MV-4-11 (cell line): ENCODE measurements at regions not wholly inside any gene's neighbourhood (a gene's known extent, or its start where the extent isn't known, plus 50 kb on each side); places are given as distances from the start of the nearest gene placed in this dataset.
"Not testable (repeated sequence)": the region's sequence is repeated elsewhere in the genome, so short reads cannot be mapped to it uniquely, and the experiment has no call there.

Experiments
- DNase-seq: peaks from one replicate; lab custom pipeline; 2025; lab: John Stamatoyannopoulos, UW

DNA sequence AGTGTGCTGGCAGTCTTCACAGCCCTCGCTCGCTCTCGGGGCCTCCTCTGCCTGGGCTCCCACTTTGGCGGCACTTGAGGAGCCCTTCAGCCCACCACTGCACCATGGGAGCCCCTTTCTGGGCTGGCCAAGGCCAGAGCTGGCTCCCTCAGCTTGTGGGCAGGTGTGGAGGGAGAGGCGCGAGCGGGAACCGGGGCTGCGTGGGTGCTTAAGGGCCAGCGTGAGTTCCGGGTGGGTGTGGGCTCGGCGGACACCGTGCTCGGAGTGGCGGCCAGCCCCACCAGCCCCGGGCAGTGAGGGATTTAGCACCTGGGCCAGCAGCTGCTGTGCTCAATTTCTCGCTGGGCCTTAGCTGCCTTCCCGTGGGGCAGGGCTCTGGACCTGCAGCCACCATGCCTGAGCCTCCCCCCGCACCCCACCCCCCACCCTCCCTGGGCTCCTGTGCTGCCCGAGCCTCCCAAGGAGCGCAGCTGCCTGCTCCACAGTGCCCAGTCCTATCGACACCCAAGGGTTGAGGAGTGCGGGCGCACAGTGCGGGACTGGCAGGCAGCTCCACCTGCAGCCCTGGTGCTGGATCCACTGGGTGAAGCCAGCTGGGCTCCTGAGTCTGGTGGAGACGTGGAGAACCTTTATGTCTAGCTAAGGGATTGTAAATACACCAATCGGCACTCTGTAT is 684.4 kb upstream of the GOLIM4 start:
- not testable (repeated sequence) for DNase-seq

DNA sequence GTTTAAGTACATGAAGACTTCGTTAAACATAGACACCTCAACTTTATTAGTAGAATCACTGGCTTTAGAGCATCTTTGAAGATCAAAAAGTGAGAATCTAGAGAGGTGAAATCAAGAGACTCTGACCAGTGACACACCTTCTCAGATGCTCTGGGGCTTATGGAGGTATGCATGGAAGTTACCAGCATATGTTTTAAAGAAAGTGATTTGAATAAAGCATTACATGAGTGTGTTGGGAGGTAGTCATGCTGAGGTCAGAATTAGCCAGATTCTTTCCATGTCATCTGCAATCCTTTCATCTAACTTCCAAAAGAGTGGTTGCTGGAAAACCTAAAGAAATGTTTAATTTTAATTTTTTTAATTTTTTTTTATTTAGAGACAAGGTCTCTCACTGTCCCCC is 658.0 kb upstream of the GOLIM4 start:
- DNase-seq: no peak

DNA sequence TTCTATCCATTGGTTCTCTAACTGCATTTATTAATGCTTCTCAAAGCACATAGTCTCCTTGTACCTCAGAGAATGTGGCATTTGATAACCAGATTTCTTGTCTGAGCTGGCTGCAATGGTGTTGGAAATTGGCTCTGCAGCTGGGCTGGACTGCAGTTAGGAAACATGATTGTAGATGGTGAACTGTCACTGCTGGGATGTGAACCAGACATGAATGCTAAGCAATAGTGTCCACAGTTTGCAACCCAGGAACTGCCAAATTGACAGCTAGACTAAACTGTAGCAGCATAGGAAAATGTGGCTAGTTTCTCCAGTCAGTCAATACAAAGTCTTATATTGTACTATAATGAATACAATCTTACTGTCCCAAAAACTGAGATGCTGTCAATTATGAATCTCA is 656.6 kb upstream of the GOLIM4 start:
- DNase-seq: no peak

DNA sequence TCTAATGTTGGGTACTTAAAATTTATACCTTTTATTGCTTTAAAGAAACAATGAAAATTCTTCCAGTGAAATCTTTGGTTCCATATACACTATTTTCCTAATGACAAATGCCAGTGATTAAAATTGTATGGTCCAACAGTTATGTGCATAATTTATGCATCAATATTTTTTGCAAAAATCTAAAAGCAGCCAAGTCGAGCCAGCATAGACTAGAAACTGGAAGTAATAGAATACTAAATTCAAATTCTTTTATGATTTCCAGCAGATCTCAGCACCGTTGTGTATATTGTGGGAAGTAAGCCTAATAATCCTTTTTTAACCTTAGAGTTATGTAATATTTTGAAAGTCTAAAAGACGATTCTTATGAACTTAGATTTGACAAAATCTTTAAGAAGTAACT is 652.0 kb upstream of the GOLIM4 start:
- DNase-seq: no peak

DNA sequence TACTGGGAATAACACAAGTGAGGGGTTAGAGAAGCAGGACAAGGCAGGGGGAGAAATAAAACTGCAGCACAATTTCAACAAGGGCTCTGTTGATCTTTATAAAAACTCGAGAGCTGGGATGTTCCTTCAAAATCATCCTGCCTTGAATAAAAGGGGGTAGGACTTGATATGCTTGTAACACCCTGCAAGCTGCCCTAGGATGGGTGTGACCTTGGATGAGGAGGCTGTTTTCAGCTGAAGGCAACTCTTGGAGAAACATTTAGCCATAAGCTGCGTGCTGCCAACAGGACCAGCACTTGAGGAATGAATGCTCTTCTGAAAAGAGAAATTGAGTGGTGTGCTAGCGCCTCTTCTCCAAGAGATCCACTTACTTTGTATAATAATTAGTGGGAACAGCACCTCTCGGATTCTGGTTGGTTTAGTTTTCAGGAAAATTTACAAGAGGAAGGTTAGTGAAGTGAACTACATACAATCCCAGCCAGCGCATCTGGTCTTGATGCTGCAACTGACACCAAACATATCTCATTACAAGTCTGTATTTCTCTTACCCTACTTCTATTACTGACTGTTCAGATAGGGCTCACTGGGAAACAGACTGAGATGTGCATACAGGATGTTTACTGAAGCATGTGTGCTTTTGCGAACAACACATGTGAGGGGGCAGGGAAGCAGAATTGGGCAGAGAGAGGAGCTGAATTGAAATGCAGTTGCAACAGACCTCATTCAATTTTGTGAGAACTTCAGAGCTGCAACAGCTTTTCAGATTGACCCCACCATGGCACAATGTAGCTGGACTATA is 643.0 kb upstream of the GOLIM4 start:
- DNase-seq: no peak

DNA sequence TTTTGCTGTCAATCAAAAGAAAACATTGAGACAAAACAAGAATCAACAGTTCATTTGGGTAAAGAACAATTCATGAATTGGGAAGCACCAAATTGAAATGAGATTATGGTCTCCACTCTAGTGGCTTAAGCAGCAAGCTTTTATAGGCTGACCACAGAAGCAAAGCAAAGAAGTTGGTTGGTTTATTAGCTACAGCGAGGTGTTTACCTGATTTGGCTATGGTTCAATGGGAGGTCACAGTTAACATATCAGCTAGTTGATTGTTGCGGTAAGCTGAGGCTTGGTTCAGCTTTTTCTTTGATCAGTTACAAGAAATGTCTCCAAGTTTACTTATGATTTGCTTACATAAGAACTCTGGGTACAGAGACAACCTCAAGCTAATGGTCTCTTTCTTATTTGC is 640.5 kb upstream of the GOLIM4 start:
- DNase-seq: no peak

DNA sequence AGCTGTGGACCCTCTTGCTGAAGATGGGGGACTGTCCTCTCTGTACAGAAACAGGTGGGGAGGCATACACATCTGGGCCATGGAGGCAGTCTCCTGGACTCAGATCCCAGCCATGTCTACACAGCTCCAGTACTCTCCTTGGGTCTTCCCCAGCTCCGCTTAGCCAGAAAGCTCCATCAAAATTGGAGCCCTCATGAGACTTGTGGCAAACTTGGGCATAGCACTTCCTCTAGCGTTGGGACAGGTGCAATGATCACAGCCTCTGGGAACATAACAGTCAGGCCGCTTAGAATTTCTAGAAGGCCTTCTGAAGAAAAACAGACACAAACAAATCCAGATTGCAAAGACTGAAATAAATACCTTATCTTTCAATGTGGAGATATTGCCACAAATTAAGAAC is 634.3 kb upstream of the GOLIM4 start:
- DNase-seq: no peak

DNA sequence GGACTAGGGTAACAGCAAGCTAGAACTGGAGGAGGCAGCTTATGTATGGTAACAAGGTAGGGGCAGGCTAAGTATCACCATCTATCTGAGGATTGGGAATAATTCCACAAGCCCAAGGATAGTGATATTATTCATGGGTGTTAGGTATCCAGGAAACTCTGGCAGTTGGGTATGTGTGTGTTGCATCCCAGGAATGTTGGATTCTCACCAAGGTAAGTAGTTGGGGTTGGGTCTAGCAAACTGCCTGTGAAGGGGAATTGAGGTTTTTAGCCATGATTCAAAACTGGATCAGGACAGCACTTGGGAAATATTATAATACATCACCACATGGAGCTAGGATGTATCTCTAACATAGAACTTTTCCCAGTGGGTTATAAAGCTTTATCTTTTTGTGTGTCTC is 626.4 kb upstream of the GOLIM4 start:
- no peak for DNase-seq

DNA sequence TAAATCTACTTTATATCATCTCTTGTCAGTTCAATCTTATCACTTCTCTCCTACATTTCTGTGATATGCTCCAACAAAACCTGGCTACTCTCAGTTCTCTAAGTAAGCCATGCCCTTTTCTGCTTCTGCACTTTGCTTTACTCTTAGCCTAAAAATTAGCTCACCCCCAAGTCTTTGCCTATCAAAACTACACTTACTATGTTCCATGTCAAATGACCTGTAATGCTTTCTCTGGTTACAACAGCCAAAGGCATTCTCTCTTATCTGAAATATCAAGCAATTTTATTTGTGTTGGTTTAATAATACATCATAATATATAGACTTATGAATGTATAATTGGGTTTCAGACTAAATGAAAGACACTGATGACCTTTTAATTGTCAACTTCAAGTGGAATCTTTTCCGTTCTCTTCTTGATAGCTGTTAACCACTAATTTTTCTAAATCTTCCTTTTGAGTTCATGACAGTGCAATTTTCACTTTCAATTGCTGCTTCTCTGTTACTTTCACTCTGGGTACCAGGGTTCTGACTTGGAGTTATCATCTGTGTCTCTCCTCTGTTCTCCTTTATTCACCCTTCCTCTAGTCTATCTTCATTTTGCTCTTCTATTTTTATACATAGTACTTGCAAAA is 619.0 kb upstream of the GOLIM4 start:
- no peak for DNase-seq

DNA sequence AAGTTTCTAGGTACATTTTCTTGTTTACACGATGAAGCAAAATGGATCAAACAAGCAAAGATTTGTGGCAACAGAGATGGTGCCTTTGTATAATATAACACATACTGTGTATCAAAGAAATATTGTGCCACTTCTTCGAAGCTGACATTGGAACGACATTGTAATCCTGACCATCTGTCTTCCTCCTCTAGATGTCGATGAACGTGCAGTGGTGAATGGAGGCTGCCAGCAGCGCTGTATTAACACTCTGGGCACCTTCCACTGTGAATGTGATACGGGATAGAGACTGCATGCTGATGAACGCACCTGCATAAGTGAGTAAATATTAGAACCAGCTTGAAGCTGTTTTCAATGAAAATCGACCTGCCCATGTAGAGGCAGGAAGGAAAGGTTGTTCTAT is 613.3 kb upstream of the GOLIM4 start:
- no peak for DNase-seq

DNA sequence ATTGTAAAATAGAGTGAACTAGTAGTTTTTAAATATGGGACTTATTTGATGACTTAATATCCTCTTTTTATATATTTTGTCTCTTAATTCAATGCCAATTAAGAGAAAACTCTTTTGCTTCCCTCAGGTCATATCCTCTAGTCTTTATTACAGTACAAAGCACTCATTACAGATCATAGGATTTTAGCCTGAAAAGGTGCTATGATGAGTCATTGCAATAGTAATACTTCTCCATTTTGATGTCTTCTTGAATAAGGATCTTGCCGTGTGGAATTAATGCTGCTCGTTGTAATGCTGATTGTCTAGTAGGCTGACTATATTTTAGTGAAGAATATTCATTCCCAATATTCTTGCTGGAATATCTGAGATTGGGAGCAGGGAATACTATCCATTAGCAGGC is 612.2 kb upstream of the GOLIM4 start:
- DNase-seq: no peak

DNA sequence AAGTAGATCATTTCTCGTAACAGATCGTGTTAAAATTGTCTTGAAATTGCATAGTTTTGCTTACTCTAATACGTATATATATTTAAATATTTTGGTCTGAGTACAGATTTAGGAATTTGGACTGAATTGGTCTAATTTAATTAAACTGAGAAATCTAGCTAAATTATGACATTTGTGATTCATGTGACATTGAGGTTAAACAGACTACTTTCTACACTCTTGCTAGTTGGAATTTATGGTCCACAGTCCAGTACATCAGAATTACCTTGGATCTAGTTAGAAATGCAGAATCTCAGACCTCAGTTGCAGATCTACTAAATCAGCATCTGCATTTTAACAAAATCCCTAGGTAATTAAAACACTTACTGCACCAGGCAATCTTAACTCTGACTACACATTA is 609.7 kb upstream of the GOLIM4 start:
- DNase-seq: no peak

DNA sequence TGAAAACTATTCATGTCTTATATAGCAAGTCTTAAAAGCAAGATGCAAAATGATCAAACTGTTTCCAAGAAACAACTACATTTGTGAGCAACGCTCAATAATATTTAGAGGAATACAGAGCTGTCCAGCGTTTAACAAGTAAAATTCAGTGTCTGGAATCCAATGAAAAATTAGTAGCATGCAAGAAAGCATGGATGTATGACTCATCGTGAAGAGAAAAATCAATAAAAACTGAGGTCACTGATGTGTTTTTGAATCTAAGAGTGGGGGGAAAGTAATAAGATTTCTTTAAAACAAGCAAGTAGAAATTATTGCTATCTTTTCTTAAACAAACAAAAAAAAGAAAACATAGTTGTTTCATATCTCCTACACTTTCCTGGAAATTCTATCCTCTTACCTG is 600.3 kb upstream of the GOLIM4 start:
- no peak for DNase-seq

DNA sequence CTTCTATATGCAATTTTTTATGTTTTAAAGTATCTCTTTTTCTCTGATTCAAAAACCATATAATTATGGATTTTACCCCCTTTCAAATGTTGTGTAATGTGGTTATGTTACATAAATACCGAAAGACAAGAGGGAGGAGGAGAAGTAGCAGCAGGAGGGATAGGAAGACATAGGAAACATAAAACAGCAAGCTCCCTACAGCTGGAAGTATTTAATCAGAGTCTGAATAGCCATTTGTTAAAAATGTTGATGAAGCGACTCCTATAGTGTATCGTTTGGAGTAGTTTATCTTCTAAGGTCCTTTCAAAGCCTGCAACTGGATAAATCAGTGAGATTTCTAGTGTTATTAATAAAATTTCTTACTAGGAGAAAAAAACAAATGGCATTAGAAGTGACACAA is 598.1 kb upstream of the GOLIM4 start:
- no peak for DNase-seq

DNA sequence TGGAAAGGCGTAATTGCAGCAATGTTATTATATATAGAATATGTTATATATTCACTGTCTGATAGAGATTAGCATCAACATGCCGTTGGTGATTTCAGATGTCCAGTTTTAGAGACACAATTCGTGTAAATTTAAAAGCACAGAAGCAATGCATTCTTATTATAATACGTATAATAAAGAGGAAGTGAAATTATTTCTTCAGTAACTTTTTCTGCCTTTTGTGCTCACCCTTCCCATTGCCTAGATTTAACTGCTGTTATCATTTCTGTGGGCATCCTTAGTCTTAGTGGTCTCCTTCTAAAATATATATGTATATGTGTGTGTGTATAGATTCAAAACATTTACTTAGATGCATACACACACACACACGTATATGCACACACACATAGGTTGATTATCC is 592.5 kb upstream of the GOLIM4 start:
- DNase-seq: no peak

DNA sequence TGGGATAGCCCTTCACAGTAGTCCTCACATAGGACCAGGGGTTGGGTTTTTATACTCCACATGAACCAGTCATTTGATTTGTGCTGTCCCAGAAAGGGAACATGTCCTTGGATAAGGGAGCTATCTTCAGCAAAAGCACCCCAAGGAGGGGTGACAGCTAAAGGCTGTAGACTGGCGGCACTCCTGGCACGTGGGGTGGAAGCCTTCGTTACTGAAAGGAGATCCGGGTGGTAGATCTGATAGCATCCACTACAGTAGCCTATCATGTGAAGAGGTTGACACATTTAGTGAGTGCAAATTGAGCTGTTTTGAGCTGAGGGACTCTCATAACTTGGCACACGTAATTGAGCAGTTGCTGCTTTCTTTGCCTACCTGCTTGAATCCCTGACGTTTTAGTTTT is 588.8 kb upstream of the GOLIM4 start:
- no peak for DNase-seq

DNA sequence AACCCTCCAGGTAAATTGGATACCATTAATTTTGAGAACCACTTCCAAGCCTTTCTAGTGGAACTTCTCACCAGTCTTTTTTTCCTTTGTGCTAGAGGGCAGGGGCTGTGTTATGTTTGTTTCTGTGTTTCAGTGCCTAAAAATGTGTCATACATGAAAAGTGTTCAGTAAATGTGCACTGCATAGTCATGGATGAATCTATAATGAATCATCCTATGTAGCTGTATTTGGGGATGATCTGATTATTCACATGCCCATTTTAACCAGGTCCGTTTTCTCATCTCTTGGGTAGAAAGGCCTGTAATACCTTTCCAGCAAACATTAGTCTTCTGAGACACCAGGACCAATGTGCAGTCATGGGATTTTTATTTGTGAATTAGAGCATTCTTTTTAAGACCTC is 583.0 kb upstream of the GOLIM4 start:
- no peak for DNase-seq

DNA sequence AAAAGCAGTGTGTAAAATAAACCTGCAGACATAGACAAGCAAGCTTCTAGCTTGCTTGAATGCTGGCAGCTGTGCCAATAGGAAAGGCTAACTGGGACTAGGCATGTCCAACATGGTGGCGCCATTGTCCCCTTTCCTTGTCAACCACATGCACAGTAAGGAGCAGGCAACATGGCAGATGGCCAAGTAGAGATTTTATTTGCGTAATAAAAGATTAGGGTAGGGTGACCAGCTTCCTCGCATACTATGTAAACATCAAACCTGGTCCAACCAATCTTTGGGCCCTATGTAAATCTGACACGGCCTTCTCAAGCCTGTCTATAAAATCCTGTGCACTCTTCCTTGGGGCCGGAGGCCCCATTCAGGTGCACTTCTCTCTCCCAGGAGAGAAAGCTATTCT is 575.4 kb upstream of the GOLIM4 start:
- DNase-seq: no peak

DNA sequence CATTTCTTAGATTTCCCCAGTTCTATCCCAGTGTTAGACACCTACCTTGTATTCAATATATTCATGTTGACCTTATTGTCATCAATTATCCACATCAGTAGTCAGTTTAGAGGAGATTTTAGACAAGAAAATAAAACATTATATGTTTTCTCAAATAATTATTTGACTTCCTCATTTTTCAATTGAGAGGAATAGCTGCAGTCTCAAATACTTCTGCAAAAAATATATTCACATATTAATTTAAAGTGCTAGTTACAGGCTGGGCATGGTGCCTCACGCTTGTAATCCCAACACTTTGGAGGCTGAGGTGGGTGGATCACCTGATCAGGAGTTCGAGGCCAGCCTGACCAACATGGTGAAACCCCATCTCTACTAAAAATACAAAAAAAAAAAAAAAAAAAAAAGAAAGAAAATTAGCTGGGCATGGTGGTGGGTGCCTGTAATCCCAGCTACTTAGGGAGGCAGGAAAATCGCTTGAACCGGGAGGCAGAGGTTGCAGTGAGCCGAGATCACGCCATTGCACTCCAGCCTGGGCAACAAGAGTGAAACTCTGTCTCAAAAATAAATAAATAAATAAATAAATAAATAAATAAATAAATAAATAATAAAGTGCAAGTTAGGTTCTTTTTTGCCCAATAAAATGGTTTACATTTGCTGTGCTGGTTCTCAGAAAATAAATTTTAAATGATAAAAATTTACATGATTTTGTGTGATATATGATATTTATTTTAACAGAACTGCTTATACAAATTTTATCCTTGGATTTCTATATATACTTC is 565.3 kb upstream of the GOLIM4 start:
- not testable (repeated sequence) for DNase-seq

DNA sequence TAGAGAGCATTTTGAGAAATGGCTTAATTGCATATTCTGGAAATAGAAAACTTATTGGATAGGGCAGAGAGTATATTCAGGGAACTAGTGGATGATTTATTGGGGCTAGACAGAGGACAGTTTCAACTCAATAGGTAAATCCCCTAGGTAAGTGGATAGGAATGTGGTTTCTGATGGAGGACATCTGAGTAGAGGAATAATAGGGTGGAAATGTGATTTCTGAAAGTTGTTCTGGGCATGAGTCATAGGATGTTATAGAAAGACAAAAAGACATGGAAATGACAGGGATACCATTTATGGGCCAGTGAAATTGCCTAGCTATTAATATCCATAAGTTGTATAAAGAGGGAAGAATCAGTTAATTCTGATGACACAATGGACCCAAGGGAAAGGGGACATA is 563.3 kb upstream of the GOLIM4 start:
- no peak for DNase-seq

DNA sequence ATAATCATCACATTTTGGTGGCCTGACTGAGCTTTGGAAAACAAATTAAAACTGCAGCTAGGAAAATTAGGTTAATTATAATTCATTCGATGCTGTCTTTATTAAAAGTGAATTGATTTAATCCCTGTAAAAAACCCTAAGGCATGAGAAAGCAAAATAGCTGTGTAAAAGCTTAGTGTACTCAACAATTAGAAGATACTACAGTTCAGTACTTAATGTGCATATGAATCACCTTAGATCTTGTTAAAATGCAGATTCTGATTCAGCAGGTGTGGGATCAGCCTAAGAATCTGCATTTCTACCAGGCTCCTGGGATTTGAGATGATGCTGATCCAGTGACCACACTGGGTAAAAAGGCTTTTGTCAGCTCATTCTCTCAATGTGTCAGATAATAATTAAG is 559.9 kb upstream of the GOLIM4 start:
- no peak for DNase-seq

DNA sequence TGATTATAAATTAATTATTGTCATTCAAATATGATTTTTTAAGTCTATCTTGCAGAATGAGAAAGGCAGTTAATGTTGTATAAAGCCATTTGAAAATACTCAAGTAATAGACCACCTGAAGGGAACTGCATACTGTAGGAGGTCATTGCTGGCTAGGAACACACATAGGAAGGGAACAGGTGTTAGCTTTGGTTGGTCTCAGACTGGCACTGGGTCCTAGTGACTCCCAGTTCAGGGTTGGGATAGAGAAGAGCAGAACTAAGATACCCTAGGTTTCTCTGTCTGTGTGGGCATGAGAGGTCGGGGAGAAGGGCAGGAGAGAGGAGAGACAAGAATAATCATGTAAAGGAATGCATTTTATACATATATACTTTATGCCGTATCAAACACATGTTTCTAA is 559.0 kb upstream of the GOLIM4 start:
- no peak for DNase-seq

DNA sequence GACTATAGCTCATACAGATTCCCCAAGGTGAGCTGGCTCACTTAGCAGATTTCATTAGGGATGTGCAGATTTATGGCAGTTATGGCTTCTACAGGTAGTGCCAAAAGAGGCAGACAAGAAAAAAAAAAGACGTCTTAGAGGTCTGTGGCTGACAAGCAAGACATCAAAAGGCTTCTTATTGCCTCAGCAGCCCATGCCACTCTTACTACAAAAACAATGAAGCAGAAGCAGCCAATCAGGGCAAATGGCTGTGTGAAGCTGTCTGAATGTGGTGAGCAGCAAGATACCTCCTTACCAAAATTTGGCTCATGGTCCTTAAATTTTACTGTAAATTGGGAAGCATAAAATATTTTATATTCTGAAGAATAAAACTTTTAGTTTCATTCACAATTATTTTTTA is 557.5 kb upstream of the GOLIM4 start:
- DNase-seq: no peak
